ENCODE measurements at regions not wholly inside any gene's neighbourhood (a gene's known extent, or its start where the extent isn't known, plus 50 kb on each side); places are given as distances from the start of the nearest gene placed in this dataset.

DNA sequence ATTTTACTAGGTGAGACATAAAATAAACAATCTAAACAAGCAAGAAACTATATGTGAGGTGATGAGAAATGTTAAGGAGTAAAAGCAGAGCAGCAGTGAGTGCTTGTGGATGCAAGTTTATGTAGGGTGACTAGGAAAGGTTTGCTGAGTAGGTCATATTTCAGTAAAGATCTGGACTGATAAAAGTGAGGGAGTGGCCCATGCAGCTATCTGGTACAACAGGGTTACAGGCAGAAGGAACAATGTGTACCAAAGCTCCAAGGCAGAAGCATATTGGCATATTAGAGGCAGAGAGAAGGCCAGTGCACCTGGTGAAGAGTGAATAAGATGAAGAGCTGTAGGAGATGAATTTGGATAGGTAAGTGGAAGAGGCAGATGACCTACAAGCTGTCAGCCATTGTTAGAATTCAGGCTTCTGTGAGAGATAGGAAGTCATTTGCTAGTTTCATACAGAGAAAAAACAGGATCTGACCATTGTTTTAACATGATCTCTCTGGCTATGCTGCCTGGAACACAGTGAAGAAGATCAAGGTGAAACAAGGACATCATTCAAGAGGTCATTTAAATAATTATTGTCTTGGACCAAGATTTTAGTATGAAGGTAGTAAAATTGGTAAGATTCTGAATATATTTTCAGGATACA is 274.6 kb downstream of the ANKRD50 start:
- Histone ChIP-seq H3K4me3 (ENCODE audit: low read depth, low read length) (no peak overlapping the region), H3K36me3 (no peaks in the 10 kb centered on the region), H3K9me3 (ENCODE audit: severe bottlenecking) (no peaks in the 10 kb centered on the region), H3K27me3 (ENCODE audit: insufficient read depth, low read depth, severe bottlenecking) (no peaks in the 10 kb centered on the region), H3K27ac (no peak overlapping the region)
- TF ChIP-seq, protein P1, sequence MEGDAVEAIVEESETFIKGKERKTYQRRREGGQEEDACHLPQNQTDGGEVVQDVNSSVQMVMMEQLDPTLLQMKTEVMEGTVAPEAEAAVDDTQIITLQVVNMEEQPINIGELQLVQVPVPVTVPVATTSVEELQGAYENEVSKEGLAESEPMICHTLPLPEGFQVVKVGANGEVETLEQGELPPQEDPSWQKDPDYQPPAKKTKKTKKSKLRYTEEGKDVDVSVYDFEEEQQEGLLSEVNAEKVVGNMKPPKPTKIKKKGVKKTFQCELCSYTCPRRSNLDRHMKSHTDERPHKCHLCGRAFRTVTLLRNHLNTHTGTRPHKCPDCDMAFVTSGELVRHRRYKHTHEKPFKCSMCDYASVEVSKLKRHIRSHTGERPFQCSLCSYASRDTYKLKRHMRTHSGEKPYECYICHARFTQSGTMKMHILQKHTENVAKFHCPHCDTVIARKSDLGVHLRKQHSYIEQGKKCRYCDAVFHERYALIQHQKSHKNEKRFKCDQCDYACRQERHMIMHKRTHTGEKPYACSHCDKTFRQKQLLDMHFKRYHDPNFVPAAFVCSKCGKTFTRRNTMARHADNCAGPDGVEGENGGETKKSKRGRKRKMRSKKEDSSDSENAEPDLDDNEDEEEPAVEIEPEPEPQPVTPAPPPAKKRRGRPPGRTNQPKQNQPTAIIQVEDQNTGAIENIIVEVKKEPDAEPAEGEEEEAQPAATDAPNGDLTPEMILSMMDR (IDR thresholded peaks at IDR 0.05; ENCODE audit: low read depth, low read length), result no peak
- no peak for DNase-seq

DNA sequence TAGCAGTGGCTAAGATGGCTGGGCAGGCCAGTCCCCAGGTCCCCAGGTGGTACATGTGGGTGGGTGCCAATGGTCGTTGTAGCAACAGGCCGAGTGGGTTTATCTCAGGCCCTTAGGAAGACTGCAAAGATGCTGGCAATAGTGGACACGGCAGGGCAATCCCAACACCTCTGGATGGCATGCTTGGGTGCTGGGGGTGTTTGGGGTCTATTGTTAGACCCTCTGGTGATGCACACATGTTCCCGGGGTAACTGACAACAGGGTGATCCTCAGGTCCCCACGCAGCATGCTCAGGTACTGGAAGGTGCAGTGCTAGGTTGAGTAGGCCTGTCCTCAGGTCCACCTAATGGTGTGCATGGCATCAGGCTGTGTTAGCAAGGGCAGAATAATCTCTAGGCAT is 267.5 kb downstream of the ANKRD50 start:
- TF ChIP-seq, protein P1 (IDR thresholded peaks at IDR 0.05; ENCODE audit: low read depth, low read length), result no peak
- H3K9me3 ChIP-seq (ENCODE audit: severe bottlenecking), result peaks cover 2% of the 10 kb centered on the region
- H3K36me3 ChIP-seq, result no peaks in the 10 kb centered on the region
- H3K4me3 ChIP-seq (ENCODE audit: low read depth, low read length), result no peak overlapping the region
- no peak overlapping the region for H3K27ac ChIP-seq
- H3K27me3 ChIP-seq (ENCODE audit: insufficient read depth, low read depth, severe bottlenecking), result no peaks in the 10 kb centered on the region
- DNase-seq, result no peak

DNA sequence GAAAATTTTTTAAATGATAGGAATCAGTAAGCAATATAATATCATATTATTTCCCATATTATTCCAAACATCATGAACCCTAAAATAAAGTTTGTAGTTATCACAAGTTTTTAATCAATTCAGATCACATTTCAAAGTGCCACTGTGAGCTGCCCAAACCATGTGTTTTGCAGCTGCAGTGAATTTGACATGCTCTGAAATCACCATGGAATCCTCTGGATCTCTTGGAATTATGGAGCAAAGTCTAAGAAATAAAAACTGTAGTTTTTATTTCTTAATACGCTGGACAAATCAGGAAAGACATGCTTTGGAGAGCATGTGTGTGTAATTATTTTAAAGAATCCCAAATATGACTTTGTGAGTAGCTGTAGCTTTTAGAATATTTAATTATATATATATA is 262.7 kb downstream of the ANKRD50 start:
- DNase-seq, result no peak
- TF ChIP-seq, protein P1 (IDR thresholded peaks at IDR 0.05; ENCODE audit: low read depth, low read length), result no peak
- H3K36me3 ChIP-seq, result no peaks in the 10 kb centered on the region
- H3K27ac ChIP-seq, result no peak overlapping the region
- no peaks in the 10 kb centered on the region for H3K27me3 ChIP-seq (ENCODE audit: insufficient read depth, low read depth, severe bottlenecking)
- peaks cover 2% of the 10 kb centered on the region for H3K9me3 ChIP-seq (ENCODE audit: severe bottlenecking)
- no peak overlapping the region for H3K4me3 ChIP-seq (ENCODE audit: low read depth, low read length)

DNA sequence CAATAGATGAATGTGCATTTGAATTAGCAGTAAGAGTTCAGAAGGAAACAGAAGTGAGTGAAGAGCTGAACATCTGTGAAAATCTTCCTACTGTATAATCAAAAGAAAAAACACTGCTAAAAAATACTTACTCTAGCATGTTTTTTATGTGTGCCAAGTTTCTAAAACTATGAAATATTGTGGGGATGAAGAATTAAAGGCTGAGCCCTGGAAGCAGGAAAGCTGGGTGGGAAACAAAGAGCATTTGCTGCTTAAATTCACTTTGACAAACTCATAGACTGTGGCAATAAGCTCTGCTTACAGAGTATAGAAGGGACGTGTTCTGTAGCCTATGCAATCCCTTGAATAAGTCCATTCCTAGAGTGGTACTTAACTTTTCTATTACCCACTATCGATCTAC is 261.7 kb downstream of the ANKRD50 start:
- DNase-seq, result no peak
- H3K27ac ChIP-seq, result no peak overlapping the region
- TF ChIP-seq, protein P1 (IDR thresholded peaks at IDR 0.05; ENCODE audit: low read depth, low read length), result no peak
- no peak overlapping the region for H3K4me3 ChIP-seq (ENCODE audit: low read depth, low read length)
- H3K27me3 ChIP-seq (ENCODE audit: insufficient read depth, low read depth, severe bottlenecking), result no peaks in the 10 kb centered on the region
- no peaks in the 10 kb centered on the region for H3K9me3 ChIP-seq (ENCODE audit: severe bottlenecking)
- H3K36me3 ChIP-seq, result no peaks in the 10 kb centered on the region

DNA sequence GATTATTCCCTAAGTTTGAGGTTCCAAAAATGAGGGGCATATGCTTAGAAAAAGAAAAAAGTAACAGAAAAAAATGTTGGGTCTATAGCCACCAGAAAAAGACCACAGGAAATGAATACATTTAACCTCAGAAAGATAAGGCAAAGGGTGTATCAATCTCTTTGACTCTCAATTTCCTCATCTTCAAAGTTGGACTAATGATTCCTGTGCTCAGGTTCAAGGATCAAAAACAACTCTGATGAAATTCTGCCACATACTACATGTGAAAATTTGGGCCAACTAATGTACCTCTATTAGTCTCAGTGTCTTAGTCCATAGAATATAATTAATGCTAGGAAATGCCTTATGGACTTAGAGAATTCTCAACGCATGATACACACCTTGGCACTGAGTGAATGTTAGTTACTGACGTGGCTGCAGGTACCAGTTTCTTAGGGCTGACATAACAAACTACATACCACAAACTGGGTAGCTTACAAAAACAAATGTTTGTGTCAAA is 257.7 kb downstream of the ANKRD50 start:
- H3K27ac ChIP-seq, result no peak overlapping the region
- DNase-seq, result no peak
- no peaks in the 10 kb centered on the region for H3K9me3 ChIP-seq (ENCODE audit: severe bottlenecking)
- H3K36me3 ChIP-seq, result no peaks in the 10 kb centered on the region
- TF ChIP-seq, protein P1 (IDR thresholded peaks at IDR 0.05; ENCODE audit: low read depth, low read length), result no peak
- no peaks in the 10 kb centered on the region for H3K27me3 ChIP-seq (ENCODE audit: insufficient read depth, low read depth, severe bottlenecking)
- H3K4me3 ChIP-seq (ENCODE audit: low read depth, low read length), result no peak overlapping the region

DNA sequence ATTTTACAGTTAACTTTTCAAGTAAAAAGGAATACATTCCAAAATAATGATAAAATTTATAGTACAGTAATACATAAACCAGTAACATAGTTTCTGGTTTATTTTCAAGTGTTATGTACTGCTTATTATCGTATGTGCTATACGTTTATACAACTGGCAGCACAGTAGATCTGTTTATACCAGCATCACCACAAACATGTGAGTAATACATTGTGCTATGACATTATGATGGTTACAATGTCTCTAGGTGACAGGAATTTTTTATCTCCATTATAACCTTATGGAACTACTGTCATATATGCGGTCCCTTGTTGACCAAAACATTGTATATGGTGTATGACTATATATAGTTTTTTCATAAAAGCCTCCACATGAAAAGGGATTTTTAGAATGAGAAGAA is 256.9 kb downstream of the ANKRD50 start:
- H3K9me3 ChIP-seq (ENCODE audit: severe bottlenecking), result no peaks in the 10 kb centered on the region
- TF ChIP-seq, protein P1 (IDR thresholded peaks at IDR 0.05; ENCODE audit: low read depth, low read length), result no peak
- no peaks in the 10 kb centered on the region for H3K36me3 ChIP-seq
- no peaks in the 10 kb centered on the region for H3K27me3 ChIP-seq (ENCODE audit: insufficient read depth, low read depth, severe bottlenecking)
- no peak overlapping the region for H3K27ac ChIP-seq
- DNase-seq, result no peak
- H3K4me3 ChIP-seq (ENCODE audit: low read depth, low read length), result no peak overlapping the region
